SK-N-SH (cell line): ENCODE measurements at regions not wholly inside any gene's neighbourhood (a gene's known extent, or its start where the extent isn't known, plus 50 kb on each side); places are given as distances from the start of the nearest gene placed in this dataset.

Experiments
- CTCF ChIA-PET: fragments of 300-600, 350-600 bp; formaldehyde crosslinking; extraction: SDS; loops from one replicate; lab custom pipeline; 2021; lab: Yijun Ruan, JAX
- POLR2A ChIA-PET: fragments of 350-600 bp; sonication (Branson Sonifier 250); formaldehyde crosslinking; extraction: SDS; loops from one replicate; lab custom pipeline; 2020; ENCODE audit warnings: antibody characterized with exemption, inconsistent platforms; lab: Yijun Ruan, JAX
- DNase-seq: peaks from one replicate; pipeline ENCODE4 v3.0.0; 2012
- H2AFZ ChIP-seq: fragments of 200-600 bp; sonication (generic); 2 replicates; pipeline ENCODE4 v1.8.1; 2016; ENCODE audit warnings: antibody characterized with exemption, mild to moderate bottlenecking, low read depth
- H3F3A ChIP-seq: fragments of 200-600 bp; sonication (generic); replicated peaks from 2 replicates; pipeline ENCODE3; 2016; ENCODE audit warnings: antibody characterized with exemption, mild to moderate bottlenecking; ENCODE audit not compliant: insufficient read depth
- H3K27ac ChIP-seq, 2 experiments: fragments of 200-500 bp in 1 of 2; fragments of 200-600 bp in 1 of 2; sonication (Bioruptor generic) in 1 of 2; sonication (generic), shearing (Covaris generic) in 1 of 2; 2 replicates each; pipeline versions ENCODE4 v1.5.1 to v1.6.1; 2014 to 2016; ENCODE audit warnings: low read depth in 2 of 2, inconsistent platforms in 1 of 2, low read length in 1 of 2, mild to moderate bottlenecking in 1 of 2, mixed read lengths in 1 of 2
- H3K27me3 ChIP-seq: fragments of 200-600 bp; sonication (generic), shearing (Covaris generic); 2 replicates; pipeline ENCODE4 v1.6.1; 2016; ENCODE audit warnings: mixed run types; ENCODE audit not compliant: insufficient read depth
- H3K36me3 ChIP-seq, 2 experiments: fragments of 200-500 bp in 1 of 2; fragments of 200-600 bp in 1 of 2; sonication (Bioruptor generic) in 1 of 2; sonication (generic) in 1 of 2; replicated peaks in 1 of 2; 2 replicates each; pipeline versions ENCODE3 to v1.5.1; 2014 to 2016; ENCODE audit warnings: low read length in 1 of 2, mild to moderate bottlenecking in 1 of 2; ENCODE audit not compliant: insufficient read depth in 2 of 2, control insufficient read depth in 1 of 2
- H3K4me1 ChIP-seq, 2 experiments: fragments of 200-500 bp in 1 of 2; fragments of 200-600 bp in 1 of 2; sonication (Bioruptor generic) in 1 of 2; sonication (generic), shearing (Covaris generic) in 1 of 2; 2 replicates each; pipeline versions ENCODE4 v1.5.1 to v1.6.1; 2014 to 2016; ENCODE audit warnings: low read depth in 1 of 2, low read length in 1 of 2, mixed run types in 1 of 2; ENCODE audit not compliant: insufficient read depth in 2 of 2, control insufficient read depth in 1 of 2
- H3K4me2 ChIP-seq: fragments of 200-600 bp; sonication (generic), shearing (Covaris generic); 2 replicates; pipeline ENCODE4 v1.6.1; 2017; ENCODE audit warnings: mixed run types
- H3K4me3 ChIP-seq, 2 experiments: fragments of 200-500 bp in 1 of 2; fragments of 200-600 bp in 1 of 2; sonication (Bioruptor generic) in 1 of 2; sonication (generic), shearing (Covaris generic) in 1 of 2; 2 replicates each; pipeline versions ENCODE4 v1.5.1 to v1.8.1; 2014 to 2016; ENCODE audit warnings: low read depth in 2 of 2, inconsistent platforms in 1 of 2, low read length in 1 of 2, mild to moderate bottlenecking in 1 of 2, mixed read lengths in 1 of 2, moderate library complexity in 1 of 2
- H3K79me2 ChIP-seq: fragments of 200-600 bp; sonication (generic); 2 replicates; pipeline ENCODE4 v1.8.1; 2017; ENCODE audit warnings: mild to moderate bottlenecking; ENCODE audit not compliant: insufficient read depth
- H3K9ac ChIP-seq: fragments of 200-600 bp; sonication (generic); 2 replicates; pipeline ENCODE4 v1.6.1; 2017; ENCODE audit warnings: mixed run types
- H3K9me2 ChIP-seq: fragments of 200-600 bp; sonication (generic); 2 replicates; pipeline ENCODE4 v1.6.1; 2017; ENCODE audit warnings: mixed run types
- H3K9me3 ChIP-seq: fragments of 200-600 bp; sonication (generic); 2 replicates; pipeline ENCODE4 v1.6.1; 2017; ENCODE audit warnings: mixed run types, mild to moderate bottlenecking, moderate library complexity
- H4K20me1 ChIP-seq: fragments of 200-600 bp; sonication (generic); 2 replicates; pipeline ENCODE4 v1.6.1; 2017; ENCODE audit warnings: mild to moderate bottlenecking, mixed run types; ENCODE audit not compliant: insufficient read depth
- EP300 ChIP-seq, 2 experiments: IDR thresholded peaks; 2 replicates each; pipeline versions ENCODE4 v1.4.0 to v1.6.1; 2012; ENCODE audit warnings: borderline replicate concordance in 1 of 2, low read depth in 1 of 2, low read length in 1 of 2
- EZH2phosphoT487 ChIP-seq: fragments of 200-600 bp; sonication (generic); IDR thresholded peaks from 2 replicates; pipeline ENCODE4 v1.6.1; 2017; ENCODE audit warnings: low read depth, mixed run types, mild to moderate bottlenecking, antibody characterized with exemption, moderate library complexity, borderline replicate concordance
- FOSL2 ChIP-seq: IDR thresholded peaks from 2 replicates; pipeline ENCODE4 v1.4.0; 2012; ENCODE audit warnings: low read depth, mild to moderate bottlenecking, moderate library complexity, borderline replicate concordance
- FOXJ3 ChIP-seq: sonication (generic); formaldehyde crosslinking; IDR thresholded peaks from 2 replicates; pipeline ENCODE4 v1.5.1; 2020; ENCODE audit warnings: mild to moderate bottlenecking, missing genetic modification reagents
- GABPA ChIP-seq: IDR thresholded peaks from 2 replicates; pipeline ENCODE4 v1.4.0; 2012; ENCODE audit warnings: low read depth, mild to moderate bottlenecking
- JUND ChIP-seq: IDR thresholded peaks from 2 replicates; pipeline ENCODE4 v1.4.0; 2012
- MEF2A ChIP-seq: IDR thresholded peaks from 2 replicates; pipeline ENCODE4 v1.4.0; 2012; ENCODE audit warnings: low read depth, borderline replicate concordance
- MXI1 ChIP-seq: IDR thresholded peaks from 2 replicates; pipeline ENCODE4 v1.6.1; 2012; ENCODE audit warnings: mild to moderate bottlenecking, low read depth, low read length, improper control_type of control experiment
- NFIC ChIP-seq: IDR thresholded peaks from 2 replicates; pipeline ENCODE4 v1.4.0; 2012; ENCODE audit warnings: borderline replicate concordance
- NRF1 ChIP-seq: IDR thresholded peaks from 2 replicates; pipeline ENCODE4 v1.6.1; 2012; ENCODE audit warnings: low read depth, mild to moderate bottlenecking, low read length
- POLR2AphosphoS5 ChIP-seq: IDR thresholded peaks from 2 replicates; pipeline ENCODE4 v1.6.1; 2012; ENCODE audit warnings: low read depth, low read length
- RAD21 ChIP-seq: IDR thresholded peaks from 2 replicates; pipeline ENCODE4 v1.6.1; 2012; ENCODE audit warnings: mild to moderate bottlenecking, low read length
- RXRA ChIP-seq: IDR thresholded peaks from 2 replicates; pipeline ENCODE4 v1.4.0; 2012; ENCODE audit warnings: low read depth, mild to moderate bottlenecking, borderline replicate concordance
- TAF1 ChIP-seq: IDR thresholded peaks from 2 replicates; pipeline ENCODE4 v1.6.1; 2012; ENCODE audit warnings: low read depth, mild to moderate bottlenecking, low read length, moderate library complexity, borderline replicate concordance
- TCF12 ChIP-seq: IDR thresholded peaks from 2 replicates; pipeline ENCODE4 v1.4.0; 2012
- TEAD4 ChIP-seq: IDR thresholded peaks from 2 replicates; pipeline ENCODE4 v1.4.0; 2012; ENCODE audit warnings: mild to moderate bottlenecking, borderline replicate concordance; ENCODE audit not compliant: insufficient read depth
- WGBS: methylation state at CpG from one replicate; pipeline ENCODE4 v1.1.6; 2017; ENCODE audit warnings: low lambda C conversion rate; 5-methylcytosine and 5-hydroxymethylcytosine counted together
- TF ChIP-seq, protein P1 (sequence below): IDR thresholded peaks from 2 replicates; pipeline ENCODE4 v1.4.0; 2012; ENCODE audit warnings: low read depth, borderline replicate concordance
- TF ChIP-seq, protein P2 (sequence below): IDR thresholded peaks from 2 replicates; pipeline ENCODE4 v1.6.1; 2012; ENCODE audit warnings: mild to moderate bottlenecking, low read depth, low read length, moderate library complexity
- TF ChIP-seq, protein P3 (sequence below): IDR thresholded peaks from 2 replicates; pipeline ENCODE4 v1.4.0; 2012; ENCODE audit warnings: low read depth, borderline replicate concordance
- TF ChIP-seq, protein P4 (sequence below): IDR thresholded peaks from 2 replicates; pipeline ENCODE4; 2012
- TF ChIP-seq, protein P5 (sequence below): fragments of 150-350 bp; IDR thresholded peaks from 2 replicates; pipeline ENCODE4 v1.6.1; 2017; ENCODE audit warnings: antibody characterized with exemption, low read length, low read depth, borderline replicate concordance

DNA sequence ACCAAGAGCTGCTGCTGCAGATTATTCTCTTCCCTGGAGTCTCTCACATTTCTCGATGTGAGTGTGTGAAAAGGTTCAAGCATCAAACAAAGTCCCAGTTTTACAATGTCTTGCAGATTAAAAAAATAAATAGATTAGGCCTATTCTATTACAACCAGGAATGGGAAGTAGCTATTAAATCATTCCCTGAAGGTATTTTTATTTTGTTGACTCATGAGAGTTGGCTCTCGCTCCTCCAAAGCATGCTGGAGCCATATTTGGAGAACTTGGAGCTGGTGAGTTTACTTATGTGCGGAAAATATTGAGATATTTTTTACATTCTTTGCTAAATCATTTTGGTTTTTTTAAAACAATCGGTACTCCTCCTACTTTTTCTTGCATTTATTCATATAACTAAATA lies 572.3 kb downstream of the ETNK1 start:
- Histone ChIP-seq H3K4me2 (no peak overlapping the region), H3F3A (no peaks in the 10 kb centered on the region), H3K27me3 (no peaks in the 10 kb centered on the region), H3K9me2 (no peaks in the 10 kb centered on the region), H3K27ac (no peak overlapping the region), H2AFZ (no peak overlapping the region), H3K4me3 (no peak overlapping the region), H3K79me2 (no peaks in the 10 kb centered on the region), H3K4me1 (no peaks in the 10 kb centered on the region; a peak in 1 of 4 replicates), H3K9ac (no peak overlapping the region), H3K9me3 (no peaks in the 10 kb centered on the region), H4K20me1 (no peaks in the 10 kb centered on the region), H3K36me3 (no peaks in the 10 kb centered on the region)
- ChIA-PET POLR2A (no interaction called here), CTCF (interaction anchor here (1.2 kb wide), 1 partner anchor 158 kb away, joined by 3 read pairs; no protein-coding TSS in a partner anchor)
- DNase-seq: no peak
- WGBS: 45% methylated on average over 4 of the region's 4 CpGs
- TF ChIP-seq NFIC: no peak

DNA sequence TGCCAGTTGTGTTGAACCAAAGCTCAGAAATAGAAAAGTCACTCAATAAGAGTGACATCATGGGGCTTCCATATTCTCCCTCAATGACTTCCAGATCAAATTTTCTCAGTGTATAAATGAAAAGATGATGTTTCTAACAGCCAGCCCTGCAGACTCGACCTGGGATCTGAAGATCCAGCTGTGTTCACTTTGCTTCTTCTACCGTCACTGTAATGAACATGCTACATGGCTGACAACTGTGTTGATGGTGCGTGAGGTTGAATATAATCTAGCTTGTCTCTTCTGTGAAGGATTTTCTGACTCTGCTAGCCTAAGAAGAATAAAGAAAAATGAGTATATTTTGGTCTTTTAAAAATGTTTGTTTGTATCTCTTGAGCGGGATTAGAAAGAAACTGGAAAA lies 577.8 kb downstream of the ETNK1 start:
- Histone ChIP-seq H3F3A (no peaks in the 10 kb centered on the region), H3K27me3 (no peaks in the 10 kb centered on the region), H2AFZ (no peak overlapping the region), H3K9ac (no peak overlapping the region), H3K9me3 (no peaks in the 10 kb centered on the region), H3K4me2 (no peak overlapping the region), H3K4me3 (no peak overlapping the region), H3K79me2 (no peaks in the 10 kb centered on the region), H4K20me1 (no peaks in the 10 kb centered on the region), H3K27ac (no peak overlapping the region), H3K36me3 (no peaks in the 10 kb centered on the region), H3K4me1 (no peaks in the 10 kb centered on the region; a peak in 1 of 4 replicates), H3K9me2 (no peaks in the 10 kb centered on the region)
- TF ChIP-seq TAF1: no peak
- TF ChIP-seq, protein P1, sequence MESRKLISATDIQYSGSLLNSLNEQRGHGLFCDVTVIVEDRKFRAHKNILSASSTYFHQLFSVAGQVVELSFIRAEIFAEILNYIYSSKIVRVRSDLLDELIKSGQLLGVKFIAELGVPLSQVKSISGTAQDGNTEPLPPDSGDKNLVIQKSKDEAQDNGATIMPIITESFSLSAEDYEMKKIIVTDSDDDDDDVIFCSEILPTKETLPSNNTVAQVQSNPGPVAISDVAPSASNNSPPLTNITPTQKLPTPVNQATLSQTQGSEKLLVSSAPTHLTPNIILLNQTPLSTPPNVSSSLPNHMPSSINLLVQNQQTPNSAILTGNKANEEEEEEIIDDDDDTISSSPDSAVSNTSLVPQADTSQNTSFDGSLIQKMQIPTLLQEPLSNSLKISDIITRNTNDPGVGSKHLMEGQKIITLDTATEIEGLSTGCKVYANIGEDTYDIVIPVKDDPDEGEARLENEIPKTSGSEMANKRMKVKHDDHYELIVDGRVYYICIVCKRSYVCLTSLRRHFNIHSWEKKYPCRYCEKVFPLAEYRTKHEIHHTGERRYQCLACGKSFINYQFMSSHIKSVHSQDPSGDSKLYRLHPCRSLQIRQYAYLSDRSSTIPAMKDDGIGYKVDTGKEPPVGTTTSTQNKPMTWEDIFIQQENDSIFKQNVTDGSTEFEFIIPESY: no peak
- no peak for TF ChIP-seq RAD21
- TF ChIP-seq FOSL2: no peak
- no peak for TF ChIP-seq JUND
- TF ChIP-seq TCF12: no peak
- TF ChIP-seq EZH2phosphoT487: no peak
- TF ChIP-seq MXI1: no peak
- TF ChIP-seq RXRA: no peak
- TF ChIP-seq POLR2AphosphoS5: no peak
- TF ChIP-seq GABPA: no peak
- no peak for TF ChIP-seq NRF1
- TF ChIP-seq EP300 (IDR thresholded peaks at IDR 0.05; ENCODE audit: borderline replicate concordance in 1 of 2, low read depth in 1 of 2, low read length in 1 of 2): no peak
- TF ChIP-seq, protein P2, sequence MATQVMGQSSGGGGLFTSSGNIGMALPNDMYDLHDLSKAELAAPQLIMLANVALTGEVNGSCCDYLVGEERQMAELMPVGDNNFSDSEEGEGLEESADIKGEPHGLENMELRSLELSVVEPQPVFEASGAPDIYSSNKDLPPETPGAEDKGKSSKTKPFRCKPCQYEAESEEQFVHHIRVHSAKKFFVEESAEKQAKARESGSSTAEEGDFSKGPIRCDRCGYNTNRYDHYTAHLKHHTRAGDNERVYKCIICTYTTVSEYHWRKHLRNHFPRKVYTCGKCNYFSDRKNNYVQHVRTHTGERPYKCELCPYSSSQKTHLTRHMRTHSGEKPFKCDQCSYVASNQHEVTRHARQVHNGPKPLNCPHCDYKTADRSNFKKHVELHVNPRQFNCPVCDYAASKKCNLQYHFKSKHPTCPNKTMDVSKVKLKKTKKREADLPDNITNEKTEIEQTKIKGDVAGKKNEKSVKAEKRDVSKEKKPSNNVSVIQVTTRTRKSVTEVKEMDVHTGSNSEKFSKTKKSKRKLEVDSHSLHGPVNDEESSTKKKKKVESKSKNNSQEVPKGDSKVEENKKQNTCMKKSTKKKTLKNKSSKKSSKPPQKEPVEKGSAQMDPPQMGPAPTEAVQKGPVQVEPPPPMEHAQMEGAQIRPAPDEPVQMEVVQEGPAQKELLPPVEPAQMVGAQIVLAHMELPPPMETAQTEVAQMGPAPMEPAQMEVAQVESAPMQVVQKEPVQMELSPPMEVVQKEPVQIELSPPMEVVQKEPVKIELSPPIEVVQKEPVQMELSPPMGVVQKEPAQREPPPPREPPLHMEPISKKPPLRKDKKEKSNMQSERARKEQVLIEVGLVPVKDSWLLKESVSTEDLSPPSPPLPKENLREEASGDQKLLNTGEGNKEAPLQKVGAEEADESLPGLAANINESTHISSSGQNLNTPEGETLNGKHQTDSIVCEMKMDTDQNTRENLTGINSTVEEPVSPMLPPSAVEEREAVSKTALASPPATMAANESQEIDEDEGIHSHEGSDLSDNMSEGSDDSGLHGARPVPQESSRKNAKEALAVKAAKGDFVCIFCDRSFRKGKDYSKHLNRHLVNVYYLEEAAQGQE: no peak
- no peak for TF ChIP-seq FOXJ3 (CRISPR knock-in tag)
- TF ChIP-seq, protein P3, sequence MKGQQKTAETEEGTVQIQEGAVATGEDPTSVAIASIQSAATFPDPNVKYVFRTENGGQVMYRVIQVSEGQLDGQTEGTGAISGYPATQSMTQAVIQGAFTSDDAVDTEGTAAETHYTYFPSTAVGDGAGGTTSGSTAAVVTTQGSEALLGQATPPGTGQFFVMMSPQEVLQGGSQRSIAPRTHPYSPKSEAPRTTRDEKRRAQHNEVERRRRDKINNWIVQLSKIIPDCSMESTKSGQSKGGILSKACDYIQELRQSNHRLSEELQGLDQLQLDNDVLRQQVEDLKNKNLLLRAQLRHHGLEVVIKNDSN: no peak
- TF ChIP-seq TEAD4: no peak
- TF ChIP-seq, protein P4, sequence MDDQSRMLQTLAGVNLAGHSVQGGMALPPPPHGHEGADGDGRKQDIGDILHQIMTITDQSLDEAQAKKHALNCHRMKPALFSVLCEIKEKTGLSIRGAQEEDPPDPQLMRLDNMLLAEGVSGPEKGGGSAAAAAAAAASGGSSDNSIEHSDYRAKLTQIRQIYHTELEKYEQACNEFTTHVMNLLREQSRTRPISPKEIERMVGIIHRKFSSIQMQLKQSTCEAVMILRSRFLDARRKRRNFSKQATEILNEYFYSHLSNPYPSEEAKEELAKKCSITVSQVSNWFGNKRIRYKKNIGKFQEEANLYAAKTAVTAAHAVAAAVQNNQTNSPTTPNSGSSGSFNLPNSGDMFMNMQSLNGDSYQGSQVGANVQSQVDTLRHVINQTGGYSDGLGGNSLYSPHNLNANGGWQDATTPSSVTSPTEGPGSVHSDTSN: no peak
- TF ChIP-seq, protein P5, sequence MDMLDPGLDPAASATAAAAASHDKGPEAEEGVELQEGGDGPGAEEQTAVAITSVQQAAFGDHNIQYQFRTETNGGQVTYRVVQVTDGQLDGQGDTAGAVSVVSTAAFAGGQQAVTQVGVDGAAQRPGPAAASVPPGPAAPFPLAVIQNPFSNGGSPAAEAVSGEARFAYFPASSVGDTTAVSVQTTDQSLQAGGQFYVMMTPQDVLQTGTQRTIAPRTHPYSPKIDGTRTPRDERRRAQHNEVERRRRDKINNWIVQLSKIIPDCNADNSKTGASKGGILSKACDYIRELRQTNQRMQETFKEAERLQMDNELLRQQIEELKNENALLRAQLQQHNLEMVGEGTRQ: no peak
- no peak for TF ChIP-seq MEF2A
- DNase-seq: no peak
- 39% methylated on average over 4 of the region's 4 CpGs for WGBS
- POLR2A ChIA-PET: no interaction called here
- CTCF ChIA-PET: interaction anchor here (0.8 to 1.7 kb wide), 2 partner anchors 19 to 347 kb away, joined by 3 to 5 read pairs; no protein-coding TSS in a partner anchor
